ENCODE measurements at regions not wholly inside any gene's neighbourhood (a gene's known extent, or its start where the extent isn't known, plus 50 kb on each side); places are given as distances from the start of the nearest gene placed in this dataset.

- no peak for DNase-seq
These were observed 240.8 kb upstream of the ZPLD1 start for GRCh38 chr3:102194001-102194400.

- DNase-seq, result no peak
These were observed 240.1 kb upstream of the ZPLD1 start for GRCh38 chr3:102194760-102195159.

GRCh38 chr3:102195198-102195948 lies 239.4 kb upstream of the ZPLD1 start:
- no peak for DNase-seq

- DNase-seq, result no peak
These were observed 234.7 kb upstream of the ZPLD1 start for GRCh38 chr3:102200126-102200525.

- no peak for DNase-seq
These were observed 234.3 kb upstream of the ZPLD1 start for GRCh38 chr3:102200560-102200959.

- no peak for DNase-seq
These were observed 229.2 kb upstream of the ZPLD1 start for GRCh38 chr3:102205647-102206046.

GRCh38 chr3:102206511-102207031 lies 228.2 kb upstream of the ZPLD1 start:
- no peak for DNase-seq

- DNase-seq, result no peak
These were observed 227.7 kb upstream of the ZPLD1 start for GRCh38 chr3:102207151-102207571.

- no peak for DNase-seq
These were observed 219.6 kb upstream of the ZPLD1 start for GRCh38 chr3:102215166-102215565.

- no peak for DNase-seq
These were observed 211.7 kb upstream of the ZPLD1 start for GRCh38 chr3:102223132-102223531.

- DNase-seq, result no peak
These were observed 210.6 kb upstream of the ZPLD1 start for GRCh38 chr3:102224171-102224570.

- no peak for DNase-seq
These were observed 209.8 kb upstream of the ZPLD1 start for GRCh38 chr3:102225005-102225404.

GRCh38 chr3:102225407-102226132 lies 209.2 kb upstream of the ZPLD1 start:
- DNase-seq, result peak; percentile 38

- peak; percentile 19 for DNase-seq
These were observed 208.4 kb upstream of the ZPLD1 start for GRCh38 chr3:102226463-102226862.

GRCh38 chr3:102229062-102229655 lies 205.7 kb upstream of the ZPLD1 start:
- peak; percentile 75 for DNase-seq

- DNase-seq, result no peak
These were observed 204.8 kb upstream of the ZPLD1 start for GRCh38 chr3:102230057-102230456.

- no peak for DNase-seq
These were observed 200.9 kb upstream of the ZPLD1 start for GRCh38 chr3:102233881-102234280.

- DNase-seq, result no peak
These were observed 199.1 kb upstream of the ZPLD1 start for GRCh38 chr3:102235679-102236078.

- DNase-seq, result no peak
These were observed 197.6 kb upstream of the ZPLD1 start for GRCh38 chr3:102237181-102237580.

- no peak for DNase-seq
These were observed 197.0 kb upstream of the ZPLD1 start for GRCh38 chr3:102237838-102238237.

GRCh38 chr3:102238362-102238761 lies 196.5 kb upstream of the ZPLD1 start:
- no peak for DNase-seq

GRCh38 chr3:102240720-102241119 lies 194.1 kb upstream of the ZPLD1 start:
- DNase-seq, result no peak

GRCh38 chr3:102248981-102249705 lies 185.7 kb upstream of the ZPLD1 start:
- DNase-seq, result no peak
